ENCODE measurements at regions not wholly inside any gene's neighbourhood (a gene's known extent, or its start where the extent isn't known, plus 50 kb on each side); places are given as distances from the start of the nearest gene placed in this dataset.

GRCh38 chr2:236706288-236706687 lies 136.7 kb downstream of the ACKR3 start:
- no peak for TF ChIP-seq POLR2A (IDR thresholded peaks at IDR 0.05; ENCODE audit: low read length)
- TF ChIP-seq GATA1 (IDR thresholded peaks at IDR 0.05; ENCODE audit: low read depth, low read length), result no peak

Measured in erythroblast (primary cell).